Neural progenitor cell (in vitro differentiated cells): ENCODE measurements at regions not wholly inside any gene's neighbourhood (a gene's known extent, or its start where the extent isn't known, plus 50 kb on each side); places are given as distances from the start of the nearest gene placed in this dataset.

Source experiments
- EZH2 ChIP-seq: fragments of 200-600 bp; sonication (generic); IDR thresholded peaks from 2 replicates; pipeline ENCODE4 v1.6.1; 2017; ENCODE audit warnings: antibody characterized with exemption, mild to moderate bottlenecking, moderate library complexity
- TF ChIP-seq, protein P1 (sequence below): fragments of 200-600 bp; sonication (generic); IDR thresholded peaks from 2 replicates; pipeline ENCODE4 v1.5.1; 2017; ENCODE audit warnings: antibody characterized with exemption, mild to moderate bottlenecking

DNA sequence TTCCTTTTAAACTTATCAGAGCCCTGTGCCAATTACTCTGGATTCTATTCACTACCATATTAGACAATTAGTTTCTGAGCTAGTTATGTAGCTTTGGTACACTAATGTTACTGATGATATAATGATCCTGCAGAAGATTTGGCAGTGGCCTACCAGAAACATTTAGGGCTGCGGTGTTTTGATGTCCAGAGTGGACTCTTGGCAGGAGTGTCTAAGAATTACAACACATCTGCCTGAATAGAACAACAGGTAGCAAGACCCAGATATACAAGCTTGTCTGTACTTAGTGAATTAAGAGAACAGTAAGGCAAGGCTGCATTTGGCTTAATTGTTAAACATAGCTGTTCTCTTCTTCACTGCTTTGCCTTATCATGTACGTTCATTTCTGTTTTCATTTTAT lies 691.6 kb upstream of the FBXO33 start:
- TF ChIP-seq, protein P1, sequence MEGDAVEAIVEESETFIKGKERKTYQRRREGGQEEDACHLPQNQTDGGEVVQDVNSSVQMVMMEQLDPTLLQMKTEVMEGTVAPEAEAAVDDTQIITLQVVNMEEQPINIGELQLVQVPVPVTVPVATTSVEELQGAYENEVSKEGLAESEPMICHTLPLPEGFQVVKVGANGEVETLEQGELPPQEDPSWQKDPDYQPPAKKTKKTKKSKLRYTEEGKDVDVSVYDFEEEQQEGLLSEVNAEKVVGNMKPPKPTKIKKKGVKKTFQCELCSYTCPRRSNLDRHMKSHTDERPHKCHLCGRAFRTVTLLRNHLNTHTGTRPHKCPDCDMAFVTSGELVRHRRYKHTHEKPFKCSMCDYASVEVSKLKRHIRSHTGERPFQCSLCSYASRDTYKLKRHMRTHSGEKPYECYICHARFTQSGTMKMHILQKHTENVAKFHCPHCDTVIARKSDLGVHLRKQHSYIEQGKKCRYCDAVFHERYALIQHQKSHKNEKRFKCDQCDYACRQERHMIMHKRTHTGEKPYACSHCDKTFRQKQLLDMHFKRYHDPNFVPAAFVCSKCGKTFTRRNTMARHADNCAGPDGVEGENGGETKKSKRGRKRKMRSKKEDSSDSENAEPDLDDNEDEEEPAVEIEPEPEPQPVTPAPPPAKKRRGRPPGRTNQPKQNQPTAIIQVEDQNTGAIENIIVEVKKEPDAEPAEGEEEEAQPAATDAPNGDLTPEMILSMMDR = no peak
- no peak for TF ChIP-seq EZH2
